GM18499 (cell line): ENCODE measurements at regions not wholly inside any gene's neighbourhood (a gene's known extent, or its start where the extent isn't known, plus 50 kb on each side); places are given as distances from the start of the nearest gene placed in this dataset.

Source experiments
- ATAC-seq: cut with Tn5 transposase; IDR thresholded peaks from one replicate; pipeline ENCODE4 v1.9.1; 2021; ENCODE audit warnings: moderate number of reproducible peaks; ENCODE audit not compliant: insufficient read depth, unreplicated experiment

DNA sequence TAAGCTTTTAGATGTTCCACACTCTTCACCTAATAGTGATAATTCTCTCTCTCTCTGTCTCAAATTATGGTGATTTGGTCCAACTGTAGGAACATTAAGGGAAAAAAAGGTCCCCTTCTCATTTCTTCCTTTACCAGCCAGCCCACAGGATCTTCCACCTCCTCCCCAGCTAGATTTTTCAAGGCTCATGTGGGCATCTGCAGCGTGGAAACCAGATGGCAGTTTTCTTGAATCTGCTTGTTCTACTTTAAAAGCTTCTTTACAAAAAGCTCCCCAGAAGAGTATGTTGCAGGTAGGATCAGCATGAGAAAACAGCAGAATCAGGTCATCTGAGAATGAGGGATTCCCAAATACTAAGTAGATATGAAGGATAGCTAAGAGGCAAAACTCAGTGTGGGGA lies 208.6 kb upstream of the PFN2 start:
- no peak for ATAC-seq

DNA sequence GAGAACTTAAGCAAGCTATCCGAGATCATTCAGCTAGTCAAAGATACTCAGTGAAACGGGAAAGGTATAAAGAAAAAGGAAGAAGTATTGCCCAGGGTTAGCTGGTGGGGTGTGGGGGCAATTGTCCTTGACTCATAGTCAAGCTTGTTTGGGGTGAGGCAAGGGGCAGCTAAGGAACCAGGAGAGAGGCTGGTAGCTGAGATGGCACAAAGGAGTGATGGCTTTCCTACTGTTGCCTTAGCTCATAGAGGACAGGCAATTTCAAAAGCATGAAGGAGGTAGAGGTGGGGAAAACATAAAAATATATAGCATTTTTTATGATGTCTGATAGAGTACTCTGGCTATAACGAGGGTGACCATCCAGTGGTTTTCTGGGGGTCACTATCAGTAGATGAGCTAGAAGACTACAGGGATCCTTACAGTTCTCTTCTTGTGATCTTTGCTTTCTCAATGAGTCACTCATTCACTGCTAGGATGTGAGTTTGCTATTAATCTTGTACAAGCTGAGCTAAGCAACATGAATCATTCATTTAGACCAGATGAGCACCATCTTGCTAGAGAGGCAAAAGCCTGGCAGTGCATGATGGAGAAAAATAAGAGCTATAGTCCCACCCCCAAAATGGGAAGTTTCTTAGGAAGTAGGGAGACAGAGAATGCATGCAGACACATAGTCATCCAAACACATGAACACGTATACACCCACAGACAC lies 207.1 kb upstream of the PFN2 start:
- ATAC-seq = no peak

DNA sequence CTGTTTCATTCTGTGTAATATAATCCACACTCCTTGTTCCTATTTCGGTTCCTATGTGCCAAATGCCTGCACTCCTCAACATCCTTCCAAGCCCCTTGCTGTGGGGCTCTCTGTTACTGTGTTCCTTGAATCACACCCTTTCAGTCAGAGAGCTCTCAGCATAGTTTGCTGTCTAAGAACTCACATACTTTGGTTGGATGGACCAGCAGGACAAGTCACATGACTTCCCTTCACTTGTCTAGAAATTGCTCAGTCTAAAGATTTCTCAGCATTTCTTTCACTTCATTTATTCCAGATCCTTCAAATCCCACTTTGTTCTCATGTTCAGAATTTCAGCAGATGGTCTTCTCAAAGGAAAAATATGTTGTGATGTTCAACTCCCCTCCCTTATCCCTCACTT lies 203.5 kb upstream of the PFN2 start:
- no peak for ATAC-seq

GRCh38 chr3:150172356-150172755 lies 201.7 kb upstream of the PFN2 start:
- ATAC-seq = no peak

DNA sequence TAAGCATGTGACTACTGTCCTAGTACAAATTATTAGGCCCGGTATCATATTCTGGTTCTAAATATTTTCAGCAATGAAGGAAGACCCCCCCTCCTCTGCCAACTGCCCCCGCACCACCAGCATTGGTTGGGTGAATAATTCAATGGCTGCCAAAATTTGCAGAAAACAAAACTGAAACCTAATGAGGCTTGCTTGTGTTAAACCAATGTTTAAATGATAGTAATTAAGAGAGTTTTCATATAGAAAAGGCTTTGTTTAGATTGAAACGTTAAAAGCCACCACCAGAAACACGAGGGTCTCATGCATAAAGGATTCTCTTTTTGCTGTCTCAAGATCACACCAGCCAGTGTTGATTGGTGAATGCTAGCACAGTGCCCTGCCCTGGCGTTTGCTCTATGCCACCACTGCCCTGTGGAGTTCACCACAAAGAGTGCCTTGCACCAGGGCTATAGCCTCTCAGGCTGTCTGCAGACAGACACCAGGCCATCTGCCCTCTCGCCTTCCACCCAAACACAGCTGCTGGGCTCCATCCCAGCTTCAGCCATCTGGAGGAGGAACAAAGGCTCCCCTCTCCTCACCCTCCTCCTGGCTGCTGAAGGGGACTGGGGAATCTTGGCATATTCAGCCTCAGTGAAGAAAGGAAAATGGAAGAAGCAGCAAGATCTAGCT lies 200.3 kb upstream of the PFN2 start:
- ATAC-seq = no peak

DNA sequence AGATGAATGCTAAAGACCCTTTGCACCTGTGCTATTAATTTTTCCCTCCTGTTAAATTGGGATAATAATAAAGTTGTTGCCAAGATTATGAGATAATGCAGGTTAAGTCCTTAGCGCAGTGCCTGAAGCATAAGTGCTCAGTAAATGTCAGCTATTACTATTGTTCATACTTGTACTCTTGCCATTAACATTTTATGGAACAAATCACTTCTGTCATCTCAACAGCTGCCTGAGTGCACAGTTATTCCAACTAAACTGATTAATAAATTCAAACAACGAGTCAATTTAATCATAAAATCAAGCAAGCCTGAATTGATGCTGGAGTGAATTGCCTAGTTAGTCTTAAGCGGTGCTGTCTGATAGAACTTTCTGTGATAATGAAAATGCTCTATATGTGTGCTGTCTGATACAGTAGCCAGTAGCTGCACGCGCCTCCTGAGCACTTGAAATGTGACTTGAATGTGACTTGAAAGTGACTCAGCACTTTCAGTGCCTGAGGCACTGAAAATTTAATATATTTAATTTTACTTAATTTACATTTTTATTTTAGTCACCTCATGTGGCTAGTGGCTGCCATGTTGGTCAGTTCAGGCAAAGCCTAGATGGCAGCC lies 198.7 kb upstream of the PFN2 start:
- ATAC-seq = no peak

DNA sequence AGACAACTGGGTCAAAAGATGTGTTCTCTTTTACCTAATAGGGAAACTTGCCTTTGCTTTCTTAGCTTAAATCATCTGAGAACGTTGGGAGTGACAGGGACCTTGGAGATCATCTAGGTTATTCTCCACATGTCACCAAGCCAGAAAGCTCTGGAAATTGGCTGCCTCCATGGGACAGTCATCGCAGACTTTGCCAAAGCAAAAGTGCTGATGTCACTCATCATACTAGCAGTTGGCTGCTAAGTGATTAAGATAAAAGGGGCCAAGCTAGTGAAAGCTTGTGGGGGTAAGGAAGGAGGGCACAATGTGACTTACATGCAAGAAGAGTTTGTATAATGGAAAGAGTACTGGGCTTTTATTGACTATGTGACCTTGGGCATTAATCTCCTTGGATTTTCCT lies 198.0 kb upstream of the PFN2 start:
- ATAC-seq = no peak

DNA sequence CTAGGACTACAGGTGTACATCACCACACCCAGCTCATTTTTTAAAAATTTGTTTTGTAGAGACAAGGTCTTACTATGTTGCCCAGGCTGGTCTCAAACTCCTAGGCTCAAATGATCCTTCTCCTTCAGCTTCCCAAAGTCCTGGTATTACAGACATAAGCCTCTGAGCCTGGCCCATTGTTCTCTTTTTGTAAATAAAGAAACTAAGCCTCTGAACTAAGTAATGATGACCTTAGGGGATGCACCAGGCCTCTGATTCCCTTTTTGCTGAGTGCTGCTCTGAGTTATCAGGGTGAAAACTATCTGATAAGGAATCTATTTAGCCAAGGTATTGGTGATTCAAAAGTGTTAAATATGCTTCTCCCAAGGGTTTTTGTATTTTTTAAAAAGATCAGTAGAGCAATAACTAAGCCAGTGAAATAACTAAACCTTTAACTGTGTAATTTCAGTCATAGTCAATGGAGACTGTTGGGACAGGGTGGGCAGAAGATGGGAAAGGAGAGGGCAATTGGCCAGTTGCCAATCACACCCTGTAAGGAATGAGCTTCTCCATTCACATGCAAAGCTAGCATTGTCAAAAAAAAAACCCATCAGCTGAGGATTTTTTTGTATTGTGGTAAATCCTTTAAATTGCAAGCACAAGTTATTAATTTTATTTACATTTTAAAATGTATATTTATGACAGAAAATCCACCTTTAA lies 194.8 kb upstream of the PFN2 start:
- ATAC-seq = no peak

DNA sequence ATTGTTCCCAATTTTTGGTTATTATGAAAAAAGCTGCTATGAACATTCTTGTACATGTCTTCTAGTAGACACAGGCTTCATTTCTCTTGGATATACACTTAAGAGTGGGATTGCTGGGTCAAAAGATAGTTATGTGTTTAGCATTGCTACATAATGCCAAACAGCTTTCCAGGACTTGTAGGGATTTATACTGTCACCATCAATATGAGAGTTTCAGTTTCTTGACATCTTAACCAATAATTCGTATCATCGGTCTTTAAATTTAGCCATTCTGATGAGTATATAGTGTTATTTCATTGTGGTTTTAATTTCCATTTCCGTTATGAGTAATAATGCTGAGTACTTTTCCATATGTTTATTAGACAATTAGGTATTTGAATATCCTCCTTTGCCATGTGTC lies 190.3 kb upstream of the PFN2 start:
- no peak for ATAC-seq

GRCh38 chr3:150158943-150159625 lies 188.4 kb upstream of the PFN2 start:
- no peak for ATAC-seq

DNA sequence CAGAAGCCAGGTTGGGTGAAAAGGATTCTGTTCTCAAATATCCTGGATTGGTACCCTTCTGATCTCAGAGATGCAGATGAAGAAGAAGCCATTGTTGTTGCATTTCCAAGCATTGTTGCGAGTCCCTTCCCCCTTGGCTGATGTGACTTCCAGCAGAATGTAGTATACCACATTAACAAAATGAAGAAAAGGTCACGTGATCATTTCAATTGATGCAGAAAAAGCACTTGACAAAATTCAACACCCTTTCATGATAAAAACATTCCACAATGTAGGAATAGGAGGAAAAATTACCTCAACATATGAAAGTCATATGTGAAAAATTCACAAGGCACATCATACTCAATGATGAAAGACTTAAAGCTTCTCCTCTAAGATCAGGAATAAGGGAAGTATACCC lies 181.9 kb upstream of the PFN2 start:
- no peak for ATAC-seq

GRCh38 chr3:150150633-150151032 lies 179.9 kb upstream of the PFN2 start:
- no peak for ATAC-seq

GRCh38 chr3:150149651-150150051 lies 179.0 kb upstream of the PFN2 start:
- no peak for ATAC-seq

- no peak for ATAC-seq
Observed at GRCh38 chr3:150148227-150148626, 177.5 kb upstream of the PFN2 start.

- ATAC-seq = no peak
Observed at GRCh38 chr3:150147776-150148175, 177.1 kb upstream of the PFN2 start.

DNA sequence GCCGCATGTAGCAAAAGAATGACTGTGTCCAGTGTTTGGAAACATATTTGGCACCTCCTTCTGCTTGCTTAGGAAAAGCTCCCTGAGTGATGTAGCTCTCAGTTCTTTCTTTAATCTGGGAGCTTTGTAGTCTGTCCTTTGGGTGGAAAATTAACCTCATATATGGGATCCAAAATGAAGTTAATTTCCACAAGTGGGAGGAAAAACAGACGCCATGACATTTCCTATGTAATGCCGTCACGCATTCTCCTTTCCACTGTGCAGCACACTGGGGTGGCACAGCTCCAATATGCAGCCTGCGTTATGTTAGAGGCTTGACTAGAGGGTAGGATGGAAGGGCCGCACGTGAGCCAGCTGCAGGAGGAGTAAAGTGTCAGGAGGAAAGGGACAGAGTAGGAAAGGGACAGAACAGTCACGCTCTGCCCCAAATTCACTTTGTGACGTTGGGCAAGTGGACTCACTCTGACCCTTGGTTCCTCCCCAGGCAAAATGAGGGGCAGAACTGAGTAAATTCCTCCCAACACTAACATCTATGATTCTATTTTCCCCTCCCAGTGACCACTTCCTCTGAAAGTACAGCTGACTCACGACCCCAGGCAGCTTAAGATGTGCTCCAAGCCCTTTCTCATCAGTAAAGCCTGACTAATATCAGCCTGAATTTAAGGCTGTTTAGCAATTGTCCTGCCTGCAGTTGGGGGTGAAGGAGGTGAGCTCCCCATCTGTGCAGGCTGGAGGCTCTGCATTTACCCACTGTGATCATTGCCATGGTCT lies 176.5 kb upstream of the PFN2 start:
- no peak for ATAC-seq

GRCh38 chr3:150145659-150146058 lies 175.0 kb upstream of the PFN2 start:
- ATAC-seq = no peak

GRCh38 chr3:150144191-150144708 lies 173.6 kb upstream of the PFN2 start:
- no peak for ATAC-seq

DNA sequence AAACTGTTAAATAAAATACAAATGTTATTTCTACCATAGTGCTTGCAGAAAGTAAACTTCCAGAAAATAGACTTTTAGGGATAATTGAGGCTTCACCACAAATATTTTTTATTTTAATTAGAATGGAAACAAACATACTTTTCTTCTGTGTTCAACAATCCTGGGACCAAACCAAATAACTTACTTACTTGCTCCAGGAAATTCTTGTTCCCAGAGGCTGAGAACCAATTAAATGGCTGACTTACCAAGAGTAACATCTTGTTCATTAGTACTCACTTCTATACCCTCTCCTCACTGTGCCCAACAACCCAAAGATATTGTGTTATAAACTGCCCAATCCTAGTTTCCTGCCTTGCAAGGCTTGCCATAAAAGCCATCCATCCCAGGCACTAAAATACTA lies 172.2 kb upstream of the PFN2 start:
- ATAC-seq = no peak
